GM12873 (cell line): ENCODE measurements at regions not wholly inside any gene's neighbourhood (a gene's known extent, or its start where the extent isn't known, plus 50 kb on each side); places are given as distances from the start of the nearest gene placed in this dataset.

Source experiments
- TF ChIP-seq, protein P1 (sequence below): IDR thresholded peaks from 2 replicates; pipeline ENCODE4 v1.5.1; 2012; ENCODE audit warnings: low read depth, mild to moderate bottlenecking, moderate library complexity, low read length, control low read depth; ENCODE audit not compliant: insufficient read depth; ENCODE audit errors: missing control alignments

DNA sequence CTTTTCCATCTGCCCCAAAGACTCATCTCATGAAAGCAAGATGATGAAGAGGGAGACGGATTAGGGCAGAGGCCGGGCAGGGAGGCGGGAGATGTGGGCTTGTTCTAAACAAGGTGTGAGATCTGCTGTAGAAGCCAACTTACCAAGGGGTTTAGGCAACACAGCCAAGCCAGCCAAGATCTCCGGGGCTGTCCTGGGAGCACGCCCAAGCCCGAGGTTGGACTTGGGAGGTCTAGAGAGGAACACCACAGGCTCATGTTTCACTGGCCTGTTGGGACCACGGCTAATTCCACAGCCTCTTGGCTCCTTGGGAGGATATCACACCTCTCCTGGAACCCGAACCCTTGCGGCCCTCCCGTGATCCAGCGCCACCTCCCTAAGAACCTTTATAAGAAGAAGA lies 171.4 kb downstream of the CRLF2 start:
- TF ChIP-seq, protein P1, sequence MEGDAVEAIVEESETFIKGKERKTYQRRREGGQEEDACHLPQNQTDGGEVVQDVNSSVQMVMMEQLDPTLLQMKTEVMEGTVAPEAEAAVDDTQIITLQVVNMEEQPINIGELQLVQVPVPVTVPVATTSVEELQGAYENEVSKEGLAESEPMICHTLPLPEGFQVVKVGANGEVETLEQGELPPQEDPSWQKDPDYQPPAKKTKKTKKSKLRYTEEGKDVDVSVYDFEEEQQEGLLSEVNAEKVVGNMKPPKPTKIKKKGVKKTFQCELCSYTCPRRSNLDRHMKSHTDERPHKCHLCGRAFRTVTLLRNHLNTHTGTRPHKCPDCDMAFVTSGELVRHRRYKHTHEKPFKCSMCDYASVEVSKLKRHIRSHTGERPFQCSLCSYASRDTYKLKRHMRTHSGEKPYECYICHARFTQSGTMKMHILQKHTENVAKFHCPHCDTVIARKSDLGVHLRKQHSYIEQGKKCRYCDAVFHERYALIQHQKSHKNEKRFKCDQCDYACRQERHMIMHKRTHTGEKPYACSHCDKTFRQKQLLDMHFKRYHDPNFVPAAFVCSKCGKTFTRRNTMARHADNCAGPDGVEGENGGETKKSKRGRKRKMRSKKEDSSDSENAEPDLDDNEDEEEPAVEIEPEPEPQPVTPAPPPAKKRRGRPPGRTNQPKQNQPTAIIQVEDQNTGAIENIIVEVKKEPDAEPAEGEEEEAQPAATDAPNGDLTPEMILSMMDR = no peak

- TF ChIP-seq, protein P1 = no peak
These were observed 177.2 kb downstream of the CRLF2 start for GRCh38 chrX:1035206-1035605.

DNA sequence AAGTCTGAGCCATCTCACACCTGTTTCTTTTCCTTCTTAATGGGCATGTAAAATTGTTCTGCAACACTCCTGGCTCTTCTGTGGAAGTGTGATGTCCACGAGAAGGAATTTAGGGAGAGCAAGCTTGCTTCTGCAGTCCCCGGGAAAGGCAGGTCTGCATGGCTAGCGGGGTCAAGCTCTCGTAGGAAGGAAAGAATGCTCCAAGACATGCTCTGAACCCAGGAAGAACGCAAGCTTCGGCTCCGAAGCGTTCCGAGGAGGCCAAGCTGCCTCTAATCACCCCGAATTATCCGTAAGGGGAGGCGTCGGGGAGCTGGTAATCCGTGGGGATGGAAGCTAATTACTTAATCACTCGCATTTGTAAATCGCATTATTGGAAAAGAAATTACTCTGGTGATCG lies 177.7 kb downstream of the CRLF2 start:
- TF ChIP-seq, protein P1 = no peak

GRCh38 chrX:1031521-1032430 lies 180.7 kb downstream of the CRLF2 start:
- TF ChIP-seq, protein P1 = no peak

DNA sequence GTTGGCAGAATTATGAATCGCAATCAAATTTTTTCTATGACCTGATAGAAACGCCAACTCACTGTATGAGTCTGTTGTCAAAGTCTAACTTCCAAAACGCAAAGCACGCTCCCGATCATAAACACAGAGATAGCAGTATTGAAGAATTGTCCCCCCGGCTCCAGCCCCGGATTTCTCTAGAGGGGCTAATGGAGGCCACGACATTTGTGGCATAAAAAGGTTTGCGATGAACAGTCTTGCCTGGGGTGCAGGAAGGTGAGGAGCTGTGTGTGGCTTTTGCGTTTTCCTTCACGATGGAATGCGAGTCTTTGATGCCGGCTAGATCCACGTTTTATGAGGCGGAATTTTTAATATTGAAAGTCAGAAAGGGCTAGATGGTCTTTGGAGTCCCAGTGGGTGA lies 183.0 kb downstream of the CRLF2 start:
- TF ChIP-seq, protein P1 = no peak

- TF ChIP-seq, protein P1 = no peak
These were observed 184.8 kb downstream of the CRLF2 start for GRCh38 chrX:1027680-1028079.

DNA sequence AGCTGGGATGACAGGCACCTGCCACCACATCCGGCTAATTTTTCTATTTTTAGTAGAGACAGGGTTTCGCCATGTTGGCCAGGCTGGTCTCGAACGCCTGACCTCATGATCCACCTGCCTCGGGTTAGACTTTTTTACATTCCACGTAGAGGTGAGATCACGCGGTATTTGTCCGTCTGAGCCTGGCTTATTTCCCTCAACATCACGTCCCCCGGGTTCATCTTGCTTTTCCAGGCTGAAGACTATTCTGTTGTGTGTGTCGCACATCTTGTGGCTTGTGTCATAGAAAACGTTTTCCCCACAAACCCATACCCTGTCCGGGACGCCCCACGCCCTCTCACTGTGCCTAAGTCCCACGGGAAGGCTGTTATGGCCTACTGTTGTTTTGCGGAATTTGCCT lies 185.3 kb downstream of the CRLF2 start:
- TF ChIP-seq, protein P1 = no peak
